ENCODE measurements at regions not wholly inside any gene's neighbourhood (a gene's known extent, or its start where the extent isn't known, plus 50 kb on each side); places are given as distances from the start of the nearest gene placed in this dataset.

DNA sequence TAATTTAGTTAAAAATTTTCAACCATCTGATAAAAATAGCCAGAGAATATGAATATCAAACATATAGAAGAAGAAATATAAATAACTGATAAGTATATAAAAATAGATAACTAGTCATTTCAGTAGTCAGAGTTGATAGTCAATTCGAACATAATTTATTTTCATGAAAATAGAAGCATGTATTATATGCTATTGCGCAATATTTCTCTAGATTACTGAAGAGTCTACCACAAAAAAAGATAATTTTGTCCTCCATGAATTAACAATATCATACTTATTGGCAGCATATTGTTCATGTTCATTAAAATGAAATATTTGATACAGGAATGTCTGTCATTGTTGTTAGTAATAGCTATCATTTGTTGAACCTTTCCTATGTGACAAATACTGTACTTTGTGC lies 376.2 kb upstream of the TOM1L1 start:
- no peak for DNase-seq
- Mint-ChIP-seq H3K36me3 (ENCODE audit: low read depth) (no peaks in the 10 kb centered on the region), H3K27me3 (ENCODE audit: low read depth, poor library complexity) (no peaks in the 10 kb centered on the region), H3K9me3 (no peaks in the 10 kb centered on the region), H3K4me1 (no peaks in the 10 kb centered on the region), H3K27ac (no peak overlapping the region), H3K4me3 (no peak overlapping the region)
- TF ChIP-seq, protein P1, sequence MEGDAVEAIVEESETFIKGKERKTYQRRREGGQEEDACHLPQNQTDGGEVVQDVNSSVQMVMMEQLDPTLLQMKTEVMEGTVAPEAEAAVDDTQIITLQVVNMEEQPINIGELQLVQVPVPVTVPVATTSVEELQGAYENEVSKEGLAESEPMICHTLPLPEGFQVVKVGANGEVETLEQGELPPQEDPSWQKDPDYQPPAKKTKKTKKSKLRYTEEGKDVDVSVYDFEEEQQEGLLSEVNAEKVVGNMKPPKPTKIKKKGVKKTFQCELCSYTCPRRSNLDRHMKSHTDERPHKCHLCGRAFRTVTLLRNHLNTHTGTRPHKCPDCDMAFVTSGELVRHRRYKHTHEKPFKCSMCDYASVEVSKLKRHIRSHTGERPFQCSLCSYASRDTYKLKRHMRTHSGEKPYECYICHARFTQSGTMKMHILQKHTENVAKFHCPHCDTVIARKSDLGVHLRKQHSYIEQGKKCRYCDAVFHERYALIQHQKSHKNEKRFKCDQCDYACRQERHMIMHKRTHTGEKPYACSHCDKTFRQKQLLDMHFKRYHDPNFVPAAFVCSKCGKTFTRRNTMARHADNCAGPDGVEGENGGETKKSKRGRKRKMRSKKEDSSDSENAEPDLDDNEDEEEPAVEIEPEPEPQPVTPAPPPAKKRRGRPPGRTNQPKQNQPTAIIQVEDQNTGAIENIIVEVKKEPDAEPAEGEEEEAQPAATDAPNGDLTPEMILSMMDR (IDR thresholded peaks at IDR 0.05), result no peak

DNA sequence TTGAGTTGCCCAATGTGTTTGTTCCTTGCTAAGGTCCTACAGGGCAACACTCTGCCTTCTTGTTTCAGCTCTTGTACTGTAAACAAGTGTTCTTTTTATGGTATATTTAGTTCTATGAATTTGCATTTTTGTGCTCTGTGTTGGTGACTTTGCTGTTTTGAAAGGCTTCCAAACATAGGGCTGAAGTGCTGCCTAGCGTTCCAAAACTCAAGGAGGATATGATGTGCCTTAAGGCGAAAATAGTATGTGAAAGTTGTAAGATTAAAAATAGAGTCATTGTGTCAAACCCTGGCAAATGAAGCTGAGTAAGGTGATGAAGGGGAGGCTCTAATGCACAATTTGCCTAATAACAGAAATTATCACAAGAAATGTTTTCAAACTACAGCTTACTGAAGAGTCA lies 372.7 kb upstream of the TOM1L1 start:
- no peaks in the 10 kb centered on the region for H3K36me3 Mint-ChIP-seq (ENCODE audit: low read depth)
- H3K27me3 Mint-ChIP-seq (ENCODE audit: low read depth, poor library complexity), result no peaks in the 10 kb centered on the region
- DNase-seq, result no peak
- TF ChIP-seq, protein P1 (IDR thresholded peaks at IDR 0.05), result no peak
- H3K9me3 Mint-ChIP-seq, result no peaks in the 10 kb centered on the region
- no peak overlapping the region for H3K4me3 Mint-ChIP-seq
- H3K4me1 Mint-ChIP-seq, result no peaks in the 10 kb centered on the region
- no peak overlapping the region for H3K27ac Mint-ChIP-seq

DNA sequence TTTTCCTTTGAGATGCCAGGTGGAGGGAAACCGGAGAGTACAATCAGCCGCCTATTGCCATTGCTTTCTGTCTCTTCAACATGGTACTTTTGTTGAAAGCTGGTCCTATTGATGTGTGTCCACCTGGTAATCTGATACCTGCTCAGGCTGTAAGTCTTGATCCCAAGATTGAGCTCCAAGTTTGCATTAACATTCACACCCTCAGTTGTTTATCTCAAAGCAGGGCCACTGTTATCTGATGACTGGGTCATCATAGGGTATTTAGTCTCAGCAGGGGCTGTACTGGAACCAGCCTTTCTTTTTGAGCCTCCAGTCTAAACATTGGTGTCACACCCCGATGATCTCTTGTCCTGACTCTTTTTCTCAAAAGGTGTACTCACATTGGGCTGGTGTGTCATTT lies 370.3 kb upstream of the TOM1L1 start:
- Mint-ChIP-seq H3K4me3 (no peak overlapping the region), H3K4me1 (no peaks in the 10 kb centered on the region), H3K27ac (no peak overlapping the region), H3K27me3 (ENCODE audit: low read depth, poor library complexity) (no peaks in the 10 kb centered on the region), H3K9me3 (no peaks in the 10 kb centered on the region), H3K36me3 (ENCODE audit: low read depth) (no peaks in the 10 kb centered on the region)
- TF ChIP-seq, protein P1 (IDR thresholded peaks at IDR 0.05), result no peak
- no peak for DNase-seq

DNA sequence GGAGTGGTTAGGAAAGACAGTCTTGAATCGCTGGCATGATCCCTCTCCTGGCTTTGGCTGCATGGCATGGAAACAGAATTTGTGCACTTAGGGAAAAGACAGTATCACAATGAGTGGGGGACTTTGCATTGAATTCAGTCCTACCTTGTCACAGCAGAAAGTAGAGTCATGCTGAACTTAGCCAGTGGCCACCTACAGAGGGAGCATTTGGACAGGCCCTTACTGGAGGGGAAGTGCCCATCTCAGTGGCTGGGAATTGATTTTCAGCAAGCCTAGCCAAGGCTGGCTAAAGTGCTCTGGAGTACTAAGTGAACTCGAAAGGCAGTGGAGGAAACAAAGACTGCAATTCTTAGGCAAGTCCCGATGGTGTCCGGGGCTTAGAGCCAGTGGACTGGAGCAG lies 364.3 kb upstream of the TOM1L1 start:
- no peaks in the 10 kb centered on the region for H3K36me3 Mint-ChIP-seq (ENCODE audit: low read depth)
- no peaks in the 10 kb centered on the region for H3K9me3 Mint-ChIP-seq
- TF ChIP-seq, protein P1 (IDR thresholded peaks at IDR 0.05), result no peak
- no peaks in the 10 kb centered on the region for H3K4me1 Mint-ChIP-seq
- H3K27me3 Mint-ChIP-seq (ENCODE audit: low read depth, poor library complexity), result no peaks in the 10 kb centered on the region
- DNase-seq, result no peak
- no peak overlapping the region for H3K27ac Mint-ChIP-seq
- H3K4me3 Mint-ChIP-seq, result no peak overlapping the region

DNA sequence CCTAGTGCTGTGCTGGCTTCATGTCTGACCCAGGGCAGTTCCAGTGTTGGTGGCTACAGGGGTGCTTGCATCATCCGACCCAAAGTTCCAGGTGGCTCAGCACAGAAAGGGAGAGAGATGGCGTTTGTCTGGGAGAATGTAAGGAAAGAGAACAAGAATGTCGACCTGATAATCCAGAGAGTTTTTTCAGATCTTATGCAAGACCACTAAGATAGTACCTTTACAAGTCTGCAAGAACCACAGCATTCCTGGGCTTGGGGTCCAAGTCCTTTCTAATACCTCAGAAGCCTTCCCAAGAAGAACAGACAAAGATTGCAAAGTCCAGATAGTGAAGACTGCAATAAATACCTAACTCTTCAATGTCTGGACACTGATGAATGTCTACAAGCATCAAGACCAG lies 363.0 kb upstream of the TOM1L1 start:
- TF ChIP-seq, protein P1 (IDR thresholded peaks at IDR 0.05), result no peak
- no peaks in the 10 kb centered on the region for H3K27me3 Mint-ChIP-seq (ENCODE audit: low read depth, poor library complexity)
- no peaks in the 10 kb centered on the region for H3K4me1 Mint-ChIP-seq
- no peaks in the 10 kb centered on the region for H3K36me3 Mint-ChIP-seq (ENCODE audit: low read depth)
- no peak overlapping the region for H3K4me3 Mint-ChIP-seq
- H3K27ac Mint-ChIP-seq, result no peak overlapping the region
- H3K9me3 Mint-ChIP-seq, result no peaks in the 10 kb centered on the region
- DNase-seq, result no peak

DNA sequence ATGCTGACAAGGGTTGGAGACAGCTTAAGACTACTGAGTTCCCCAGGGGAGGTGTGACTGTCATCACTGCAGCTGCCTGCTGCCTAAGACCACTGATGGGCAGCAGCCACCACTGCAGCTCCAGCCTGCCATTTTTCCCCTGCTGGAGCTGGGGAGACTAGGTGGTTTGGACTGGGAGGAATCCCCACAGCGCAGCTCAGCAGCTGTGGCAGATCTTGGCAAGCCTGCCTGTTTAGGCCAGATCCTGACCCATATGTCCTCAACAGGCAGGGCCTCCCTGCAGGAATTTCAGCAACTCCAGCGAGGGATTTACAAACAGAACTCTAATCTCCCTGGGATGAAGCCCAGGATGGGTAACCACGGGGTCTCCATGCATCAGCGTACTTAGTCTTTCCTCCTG lies 356.4 kb upstream of the TOM1L1 start:
- H3K4me3 Mint-ChIP-seq, result no peak overlapping the region
- DNase-seq, result peak; percentile 9
- TF ChIP-seq, protein P1 (IDR thresholded peaks at IDR 0.05), result no peak
- no peaks in the 10 kb centered on the region for H3K36me3 Mint-ChIP-seq (ENCODE audit: low read depth)
- H3K27ac Mint-ChIP-seq, result no peak overlapping the region
- no peaks in the 10 kb centered on the region for H3K9me3 Mint-ChIP-seq
- no peaks in the 10 kb centered on the region for H3K27me3 Mint-ChIP-seq (ENCODE audit: low read depth, poor library complexity)
- no peaks in the 10 kb centered on the region for H3K4me1 Mint-ChIP-seq
